IMR-90 (cell line): ENCODE measurements at regions not wholly inside any gene's neighbourhood (a gene's known extent, or its start where the extent isn't known, plus 50 kb on each side); places are given as distances from the start of the nearest gene placed in this dataset.
A peak's percentile ranks its signal among the peaks of the same experiment; 100 is the strongest.
"Not testable (repeated sequence)": the region's sequence is repeated elsewhere in the genome, so short reads cannot be mapped to it uniquely, and the experiment has no call there.

Experiments
- ATAC-seq: fragments of 200-7000 bp; cut with Tn5 transposase; 2 replicates; pipeline ENCODE4 v1.9.1; 2020; ENCODE audit warnings: low read depth, mild to moderate bottlenecking, moderate library complexity
- BruUV-seq: library from RNA; stranded (reverse); fragments of 400-500 nt; replicated peaks from 2 replicates; lab custom pipeline; 2021; lab: Mats Ljungman, UMichigan
- CTCF ChIA-PET: fragments of 300-600 bp; formaldehyde crosslinking; extraction: SDS; loops from one replicate; lab custom pipeline; 2021; ENCODE audit warnings: antibody characterized with exemption; lab: Yijun Ruan, JAX
- POLR2A ChIA-PET: fragments of 300-600 bp; sonication (Branson Sonifier 250); formaldehyde crosslinking; loops from one replicate; lab custom pipeline; 2022; ENCODE audit warnings: antibody characterized with exemption; ENCODE audit not compliant: unreplicated experiment; lab: Charles Lee
- DNase-seq: peaks from one replicate; pipeline ENCODE4 v3.0.0; 2013
- H2AFZ ChIP-seq: replicated peaks from 2 replicates; pipeline ENCODE3; 2013; ENCODE audit warnings: low read length, mild to moderate bottlenecking; ENCODE audit not compliant: poor library complexity
- H2AK5ac ChIP-seq: 2 replicates; pipeline ENCODE4 v1.6.1; 2013; ENCODE audit warnings: low read depth, low read length, inconsistent platforms
- H2AK9ac ChIP-seq: replicated peaks from 2 replicates; pipeline ENCODE3; 2013; ENCODE audit warnings: mild to moderate bottlenecking, low read depth, low read length, moderate library complexity; ENCODE audit not compliant: poor library complexity
- H2BK120ac ChIP-seq: 2 replicates; pipeline ENCODE4 v1.6.1; 2013; ENCODE audit warnings: low read depth, low read length, inconsistent platforms
- H2BK15ac ChIP-seq: 3 replicates; pipeline ENCODE4 v1.6.1; 2013; ENCODE audit warnings: low read depth, low read length, inconsistent platforms
- H2BK20ac ChIP-seq: 2 replicates; pipeline ENCODE4 v1.6.1; 2013; ENCODE audit warnings: low read depth, mild to moderate bottlenecking, inconsistent platforms, low read length, moderate library complexity
- H2BK5ac ChIP-seq: 2 replicates; pipeline ENCODE4 v1.6.1; 2013; ENCODE audit warnings: mild to moderate bottlenecking, low read depth, low read length, inconsistent platforms; ENCODE audit not compliant: poor library complexity, severe bottlenecking
- H3K14ac ChIP-seq: replicated peaks from 2 replicates; pipeline ENCODE4 v1.6.1; 2013; ENCODE audit warnings: low read depth, low read length, inconsistent platforms
- H3K18ac ChIP-seq: 2 replicates; pipeline ENCODE4 v1.6.1; 2013; ENCODE audit warnings: low read depth, low read length, control low read depth
- H3K23ac ChIP-seq: 2 replicates; pipeline ENCODE4 v1.6.1; 2013; ENCODE audit warnings: low read depth, low read length, inconsistent platforms
- H3K27ac ChIP-seq: 2 replicates; pipeline ENCODE4 v1.5.1; 2013; ENCODE audit warnings: mild to moderate bottlenecking, control low read depth, low read length; ENCODE audit not compliant: insufficient read depth
- H3K27me3 ChIP-seq: 2 replicates; pipeline ENCODE4 v1.6.1; 2013; ENCODE audit warnings: low read length; ENCODE audit not compliant: control insufficient read depth, insufficient read depth
- H3K36me3 ChIP-seq: 2 replicates; pipeline ENCODE4 v1.6.1; 2013; ENCODE audit warnings: low read length, mixed read lengths; ENCODE audit not compliant: control insufficient read depth, insufficient read depth
- H3K4ac ChIP-seq: 2 replicates; pipeline ENCODE4 v1.6.1; 2013; ENCODE audit warnings: low read depth, low read length, inconsistent platforms
- H3K4me1 ChIP-seq: 2 replicates; pipeline ENCODE4 v1.6.1; 2013; ENCODE audit warnings: low read length, mixed read lengths; ENCODE audit not compliant: control insufficient read depth, insufficient read depth
- H3K4me2 ChIP-seq: 2 replicates; pipeline ENCODE4 v1.6.1; 2013; ENCODE audit warnings: low read depth, mild to moderate bottlenecking, control low read depth, low read length, moderate library complexity
- H3K4me3 ChIP-seq: 2 replicates; pipeline ENCODE4 v1.5.1; 2013; ENCODE audit warnings: low read depth, mild to moderate bottlenecking, control low read depth, low read length, moderate library complexity; ENCODE audit not compliant: insufficient read depth
- H3K56ac ChIP-seq: 2 replicates; pipeline ENCODE4 v1.6.1; 2013; ENCODE audit warnings: low read length, inconsistent platforms; ENCODE audit not compliant: insufficient read depth; ENCODE audit errors: extremely low read depth
- H3K79me1 ChIP-seq, 2 experiments: 2 replicates each; pipeline ENCODE4 v1.6.1; 2013; ENCODE audit warnings: low read length in 2 of 2, inconsistent platforms in 1 of 2, low read depth in 1 of 2
- H3K9ac ChIP-seq: 2 replicates; pipeline ENCODE4 v1.6.1; 2013; ENCODE audit warnings: low read depth, low read length, control low read depth
- H3K9me1 ChIP-seq: 2 replicates; pipeline ENCODE4 v1.6.1; 2013; ENCODE audit warnings: low read length, inconsistent platforms; ENCODE audit not compliant: insufficient read depth
- H3K9me3 ChIP-seq: 2 replicates; pipeline ENCODE4 v1.6.1; 2013; ENCODE audit warnings: low read length; ENCODE audit not compliant: control insufficient read depth, insufficient read depth
- H4K20me1 ChIP-seq: 2 replicates; pipeline ENCODE4 v1.6.1; 2013; ENCODE audit warnings: low read length, inconsistent platforms; ENCODE audit not compliant: insufficient read depth
- H4K5ac ChIP-seq: 2 replicates; pipeline ENCODE4 v1.6.1; 2013; ENCODE audit warnings: mild to moderate bottlenecking, low read depth, low read length, control low read depth
- H4K8ac ChIP-seq, 2 experiments: 2 replicates each; pipeline ENCODE4 v1.6.1; 2013; ENCODE audit warnings: low read depth in 2 of 2, low read length in 2 of 2, control low read depth in 1 of 2, inconsistent platforms in 1 of 2
- H4K91ac ChIP-seq: 2 replicates; pipeline ENCODE4 v1.6.1; 2013; ENCODE audit warnings: low read depth, low read length, inconsistent platforms; ENCODE audit not compliant: insufficient read depth
- MAZ ChIP-seq: IDR thresholded peaks from 2 replicates; pipeline ENCODE4 v1.6.1; 2012; ENCODE audit warnings: low read depth, mild to moderate bottlenecking, low read length, improper control_type of control experiment, moderate library complexity, borderline replicate concordance
- WGBS, 2 experiments: methylation state at CpG; one replicate each; pipeline versions ENCODE4 v1.1.5 to v1.1.7; 2013; ENCODE audit warnings: missing lambda C conversion rate in 2 of 2; ENCODE audit not compliant: insufficient read length in 1 of 2; ENCODE audit errors: extremely low coverage in 2 of 2; 5-methylcytosine and 5-hydroxymethylcytosine counted together
- dilution Hi-C: fragments of 300-500 bp; cut with HindIII; formaldehyde crosslinking; loops from one replicate; pipeline ENCODE4 v1.14.3; 2018; ENCODE audit warnings: low sequenced_read_pairs; ENCODE audit not compliant: unreplicated experiment
- in situ Hi-C: fragments of 300-500 bp; cut with MboI; formaldehyde crosslinking; loops from 3 replicates; pipeline ENCODE4 v1.14.3; 2019; ENCODE audit warnings: low sequenced_read_pairs, inconsistent platforms, mixed read lengths
- intact Hi-C: fragments of 100-400 bp; cut with micrococcal nuclease; formaldehyde crosslinking; loops from 2 replicates; pipeline ENCODE4 v1.10.0; 2022
- TF ChIP-seq, protein P1 (sequence below): conservative IDR thresholded peaks from 2 replicates; pipeline ENCODE4 v1.5.1; 2012; ENCODE audit warnings: mild to moderate bottlenecking, low read depth, low read length, improper control_type of control experiment

DNA sequence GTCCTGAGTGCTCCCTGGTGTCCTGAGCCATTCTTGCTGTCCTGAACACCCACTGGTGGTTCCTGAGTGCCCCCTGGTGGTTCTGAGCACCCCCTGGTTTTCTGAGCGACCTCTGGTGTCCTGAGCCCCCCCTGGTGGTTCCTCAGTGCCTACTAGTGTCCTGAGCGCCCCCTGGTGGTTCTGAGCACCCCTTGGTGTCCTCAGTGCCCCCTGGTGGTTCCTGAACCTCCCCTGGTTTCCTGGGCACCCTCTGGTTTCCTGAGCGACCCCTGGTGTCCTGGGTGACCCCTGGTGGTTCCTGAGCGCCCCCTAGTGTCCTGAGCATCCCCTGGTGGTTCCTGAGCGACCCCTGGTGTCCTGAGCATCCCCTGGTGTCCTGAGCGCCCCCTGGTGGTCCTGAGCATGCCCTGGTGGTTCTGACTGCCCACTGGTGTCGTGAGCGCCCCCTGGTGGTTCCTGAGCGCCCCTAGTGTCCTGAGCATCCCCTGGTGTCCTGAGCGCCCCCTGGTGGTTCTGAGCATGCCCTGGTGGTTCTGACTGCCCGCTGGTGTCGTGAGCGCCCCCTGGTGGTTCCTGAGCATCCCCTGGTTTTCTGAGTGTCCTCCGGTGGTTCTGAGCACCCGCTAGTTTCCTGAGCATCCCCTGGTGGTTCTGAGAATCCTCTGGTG is 473.1 kb downstream of the TMEM121 start:
- Histone ChIP-seq H3K9me3 (peaks cover 6% of the 10 kb centered on the region; the same call in 1 of the 2 replicates), H2AFZ (no peak overlapping the region), H2AK5ac (no peak overlapping the region), H2BK5ac (no peak overlapping the region), H3K9me1 (no peaks in the 10 kb centered on the region), H3K36me3 (no peaks in the 10 kb centered on the region), H2BK20ac (no peak overlapping the region), H4K5ac (no peak overlapping the region), H3K14ac (no peak overlapping the region), H3K4me3 (no peak overlapping the region), H2BK15ac (no peak overlapping the region), H3K4ac (no peak overlapping the region), H3K23ac (no peak overlapping the region), H3K4me1 (no peaks in the 10 kb centered on the region), H3K56ac (no peak overlapping the region), H4K91ac (no peak overlapping the region), H3K79me1 (no peaks in the 10 kb centered on the region), H2AK9ac (no peak overlapping the region), H3K27ac (no peak overlapping the region), H3K27me3 (no peaks in the 10 kb centered on the region), H4K8ac (no peak overlapping the region), H3K18ac (no peak overlapping the region), H4K20me1 (no peaks in the 10 kb centered on the region), H3K9ac (no peak overlapping the region), H3K4me2 (no peak overlapping the region), H2BK120ac (no peak overlapping the region)
- CTCF ChIA-PET = no interaction called here
- ATAC-seq (no peak), DNase-seq (no peak)
- no peak for TF ChIP-seq MAZ
- TF ChIP-seq, protein P1, sequence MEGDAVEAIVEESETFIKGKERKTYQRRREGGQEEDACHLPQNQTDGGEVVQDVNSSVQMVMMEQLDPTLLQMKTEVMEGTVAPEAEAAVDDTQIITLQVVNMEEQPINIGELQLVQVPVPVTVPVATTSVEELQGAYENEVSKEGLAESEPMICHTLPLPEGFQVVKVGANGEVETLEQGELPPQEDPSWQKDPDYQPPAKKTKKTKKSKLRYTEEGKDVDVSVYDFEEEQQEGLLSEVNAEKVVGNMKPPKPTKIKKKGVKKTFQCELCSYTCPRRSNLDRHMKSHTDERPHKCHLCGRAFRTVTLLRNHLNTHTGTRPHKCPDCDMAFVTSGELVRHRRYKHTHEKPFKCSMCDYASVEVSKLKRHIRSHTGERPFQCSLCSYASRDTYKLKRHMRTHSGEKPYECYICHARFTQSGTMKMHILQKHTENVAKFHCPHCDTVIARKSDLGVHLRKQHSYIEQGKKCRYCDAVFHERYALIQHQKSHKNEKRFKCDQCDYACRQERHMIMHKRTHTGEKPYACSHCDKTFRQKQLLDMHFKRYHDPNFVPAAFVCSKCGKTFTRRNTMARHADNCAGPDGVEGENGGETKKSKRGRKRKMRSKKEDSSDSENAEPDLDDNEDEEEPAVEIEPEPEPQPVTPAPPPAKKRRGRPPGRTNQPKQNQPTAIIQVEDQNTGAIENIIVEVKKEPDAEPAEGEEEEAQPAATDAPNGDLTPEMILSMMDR = peak; percentile 25; the same call in 1 of the 2 replicates
- in situ Hi-C loops (no loop called here), intact Hi-C loops (no loop called here), dilution Hi-C loops (no loop called here)
- 47% methylated on average over 4 of the region's 15 CpGs; no CpG with 5 or more reads in 1 of the 2 experiments for WGBS, 2 experiments
- no TSS peak for BruUV-seq
- POLR2A ChIA-PET = no interaction called here

DNA sequence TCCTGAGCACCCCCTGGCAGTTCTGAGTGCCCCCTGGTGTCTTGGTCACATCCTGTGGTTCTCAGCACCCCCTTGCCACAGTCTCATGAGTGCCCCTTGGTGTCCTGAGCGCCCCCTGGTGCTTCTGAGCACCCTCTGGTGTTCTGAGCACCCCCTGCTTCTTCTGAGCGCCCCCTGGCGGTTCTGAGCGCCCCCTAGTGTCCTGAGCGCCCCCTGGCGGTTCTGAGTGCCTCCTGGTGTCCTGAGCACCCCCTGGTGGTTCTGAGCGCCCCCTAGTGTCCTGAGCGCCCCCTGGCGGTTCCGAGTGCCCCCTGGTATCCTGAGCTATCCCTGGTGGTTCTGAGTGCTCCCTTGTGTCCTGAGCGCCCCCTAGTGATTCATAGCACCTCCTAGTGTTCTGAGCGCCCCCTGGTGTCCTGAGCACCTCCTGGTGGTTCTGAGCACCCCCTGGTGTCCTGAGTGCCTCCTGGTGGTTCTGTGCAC is 473.7 kb downstream of the TMEM121 start:
- H3K4me2 ChIP-seq, H3K4me3 ChIP-seq, DNase-seq, intact Hi-C loops, H3K23ac ChIP-seq, H3K27me3 ChIP-seq, H4K5ac ChIP-seq, H2AK5ac ChIP-seq, H2AFZ ChIP-seq, H3K4ac ChIP-seq, POLR2A ChIA-PET, H3K14ac ChIP-seq, H2BK20ac ChIP-seq, H2BK120ac ChIP-seq, H3K9ac ChIP-seq, H3K27ac ChIP-seq, H4K91ac ChIP-seq, H2BK5ac ChIP-seq, H3K79me1 ChIP-seq, H2AK9ac ChIP-seq, H4K8ac ChIP-seq, H3K9me1 ChIP-seq, H3K36me3 ChIP-seq, ATAC-seq, BruUV-seq, H3K56ac ChIP-seq, in situ Hi-C loops, H3K4me1 ChIP-seq, H4K20me1 ChIP-seq, H3K18ac ChIP-seq, H2BK15ac ChIP-seq, dilution Hi-C loops, H3K9me3 ChIP-seq: not testable (repeated sequence)
- no CpG with 5 or more reads among the region's 12 CpGs for WGBS, 2 experiments
- CTCF ChIA-PET = interaction anchor here (0.7 kb wide), 1 partner anchor 141 kb away, joined by 3 read pairs; no protein-coding TSS in a partner anchor
